VCaP (cell line): ENCODE measurements at regions not wholly inside any gene's neighbourhood (a gene's known extent, or its start where the extent isn't known, plus 50 kb on each side); places are given as distances from the start of the nearest gene placed in this dataset.

Experiments used
- H3K27ac ChIP-seq: fragments of 450-650 bp; 2 replicates; pipeline ENCODE4 v1.5.1; 2017
- CTCF ChIP-seq: fragments of 450-650 bp; conservative IDR thresholded peaks from 2 replicates; pipeline ENCODE4 v1.5.1; 2017; ENCODE audit warnings: mild to moderate bottlenecking, moderate library complexity

- no peak for TF ChIP-seq CTCF
- no peak overlapping the region for H3K27ac ChIP-seq
These were observed 69.8 kb upstream of the WIPF1 start for GRCh38 chr2:174667250-174667860.

- H3K27ac ChIP-seq: no peak overlapping the region
These were observed 69.2 kb upstream of the WIPF1 start for GRCh38 chr2:174666845-174667244.

GRCh38 chr2:174666312-174666711 is 68.7 kb upstream of the WIPF1 start:
- H3K27ac ChIP-seq: no peak overlapping the region
- no peak for TF ChIP-seq CTCF

More at GRCh38 chr2:174666845-174667244, 69.2 kb upstream of the WIPF1 start:
- no peak for TF ChIP-seq CTCF

GRCh38 chr2:174664084-174664759 is 66.6 kb upstream of the WIPF1 start:
- no peak for TF ChIP-seq CTCF
- no peak overlapping the region for H3K27ac ChIP-seq

GRCh38 chr2:174663550-174663949 is 65.9 kb upstream of the WIPF1 start:
- H3K27ac ChIP-seq: no peak overlapping the region

GRCh38 chr2:174662859-174663258 is 65.3 kb upstream of the WIPF1 start:
- TF ChIP-seq CTCF: no peak
- no peak overlapping the region for H3K27ac ChIP-seq

More at GRCh38 chr2:174663550-174663949, 65.9 kb upstream of the WIPF1 start:
- no peak for TF ChIP-seq CTCF

- TF ChIP-seq CTCF: no peak
- no peak overlapping the region for H3K27ac ChIP-seq
These were observed 64.9 kb upstream of the WIPF1 start for GRCh38 chr2:174662459-174662858.
